SK-N-SH treated with all-trans-retinoic acid at 6 μM for 48 hours (cell line): ENCODE measurements at regions not wholly inside any gene's neighbourhood (a gene's known extent, or its start where the extent isn't known, plus 50 kb on each side); places are given as distances from the start of the nearest gene placed in this dataset.
"Not testable (repeated sequence)": the region's sequence is repeated elsewhere in the genome, so short reads cannot be mapped to it uniquely, and the experiment has no call there.

Experiments used
- TCF4 ChIP-seq: fragments of 250-450 bp; sonication (Bioruptor Pico); IDR thresholded peaks from 2 replicates; pipeline ENCODE4 v1.8.0; 2021; ENCODE audit warnings: mild to moderate bottlenecking, moderate library complexity, borderline replicate concordance
- ZFP3 ChIP-seq: fragments of 250-450 bp; sonication (Bioruptor Pico); IDR thresholded peaks from 2 replicates; pipeline ENCODE4 v1.5.0; 2020; ENCODE audit warnings: mild to moderate bottlenecking, moderate library complexity
- TF ChIP-seq, protein P1 (sequence below): fragments of 250-450 bp; sonication (Bioruptor Pico); IDR thresholded peaks from 2 replicates; pipeline ENCODE4 v1.5.1; 2021; ENCODE audit warnings: mild to moderate bottlenecking, moderate library complexity

DNA sequence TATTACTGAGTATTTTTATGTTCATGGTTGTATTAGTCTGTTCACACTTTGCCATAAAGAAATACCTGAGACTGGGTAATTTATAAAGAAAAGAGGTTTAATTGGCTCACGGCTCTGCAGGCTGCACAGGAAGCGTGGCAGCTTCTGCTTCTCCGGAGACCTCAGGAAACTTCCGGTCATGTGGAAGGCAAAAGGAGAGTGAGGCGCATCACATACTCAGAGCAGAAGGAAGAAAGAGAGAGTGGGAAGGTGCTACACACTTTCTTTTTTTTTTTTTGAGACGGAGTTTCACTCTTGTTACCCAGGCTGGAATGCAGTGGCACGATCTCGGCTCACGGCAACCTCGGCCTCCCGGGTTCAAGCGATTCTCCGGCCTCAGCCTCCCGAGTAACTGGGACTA, 115.8 kb upstream of the ENPP6 start:
- not testable (repeated sequence) for TF ChIP-seq ZFP3, TCF4 (CRISPR knock-in tag)
- TF ChIP-seq, protein P1, sequence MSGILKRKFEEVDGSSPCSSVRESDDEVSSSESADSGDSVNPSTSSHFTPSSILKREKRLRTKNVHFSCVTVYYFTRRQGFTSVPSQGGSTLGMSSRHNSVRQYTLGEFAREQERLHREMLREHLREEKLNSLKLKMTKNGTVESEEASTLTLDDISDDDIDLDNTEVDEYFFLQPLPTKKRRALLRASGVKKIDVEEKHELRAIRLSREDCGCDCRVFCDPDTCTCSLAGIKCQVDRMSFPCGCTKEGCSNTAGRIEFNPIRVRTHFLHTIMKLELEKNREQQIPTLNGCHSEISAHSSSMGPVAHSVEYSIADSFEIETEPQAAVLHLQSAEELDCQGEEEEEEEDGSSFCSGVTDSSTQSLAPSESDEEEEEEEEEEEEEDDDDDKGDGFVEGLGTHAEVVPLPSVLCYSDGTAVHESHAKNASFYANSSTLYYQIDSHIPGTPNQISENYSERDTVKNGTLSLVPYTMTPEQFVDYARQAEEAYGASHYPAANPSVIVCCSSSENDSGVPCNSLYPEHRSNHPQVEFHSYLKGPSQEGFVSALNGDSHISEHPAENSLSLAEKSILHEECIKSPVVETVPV (CRISPR knock-in tag): not testable (repeated sequence)
